OCI-LY7 (cell line): ENCODE measurements at regions not wholly inside any gene's neighbourhood (a gene's known extent, or its start where the extent isn't known, plus 50 kb on each side); places are given as distances from the start of the nearest gene placed in this dataset.

Source experiments
- BruUV-seq: library from RNA; stranded (reverse); fragments of 400-500 nt; replicated peaks from 2 replicates; lab custom pipeline; 2021; lab: Mats Ljungman, UMichigan
- CTCF ChIA-PET: fragments of 300-600 bp; sonication (Branson Sonifier 250); formaldehyde crosslinking; loops from one replicate; lab custom pipeline; 2022; ENCODE audit warnings: antibody characterized with exemption; ENCODE audit not compliant: unreplicated experiment; lab: Charles Lee
- POLR2A ChIA-PET: fragments of 300-600 bp; sonication (Branson Sonifier 250); formaldehyde crosslinking; loops from one replicate; lab custom pipeline; 2022; ENCODE audit warnings: antibody characterized with exemption; lab: Charles Lee
- DNase-seq: peaks from one replicate; pipeline ENCODE4 v3.0.0-alpha.2; 2015; ENCODE audit warnings: low spot score
- H2AFZ ChIP-seq: fragments of 200-600 bp; sonication (generic), shearing (Covaris generic); 2 replicates; pipeline ENCODE4 v1.6.1; 2014; ENCODE audit warnings: mild to moderate bottlenecking, antibody characterized with exemption, low read length, moderate library complexity
- H3K27ac ChIP-seq: fragments of 200-600 bp; sonication (generic); 2 replicates; pipeline ENCODE4 v1.5.1; 2014; ENCODE audit warnings: mixed run types, low read depth, mild to moderate bottlenecking, moderate library complexity, low read length, inconsistent platforms; ENCODE audit not compliant: poor library complexity, severe bottlenecking
- H3K36me3 ChIP-seq: fragments of 200-600 bp; sonication (generic); 2 replicates; pipeline ENCODE4 v1.6.1; 2014; ENCODE audit warnings: mild to moderate bottlenecking, antibody characterized with exemption, low read length, moderate library complexity, mixed read lengths; ENCODE audit not compliant: insufficient read depth
- H3K4me1 ChIP-seq: fragments of 200-600 bp; sonication (generic); 2 replicates; pipeline ENCODE4 v1.5.1; 2014; ENCODE audit warnings: mild to moderate bottlenecking, low read length; ENCODE audit not compliant: insufficient read depth, poor library complexity, severe bottlenecking
- H3K4me2 ChIP-seq: fragments of 200-600 bp; sonication (generic); 2 replicates; pipeline ENCODE4 v1.6.1; 2014; ENCODE audit warnings: mild to moderate bottlenecking, low read length
- H3K4me3 ChIP-seq: fragments of 200-600 bp; sonication (generic); 2 replicates; pipeline ENCODE4 v1.5.1; 2014; ENCODE audit warnings: mild to moderate bottlenecking, low read depth, low read length; ENCODE audit not compliant: poor library complexity, severe bottlenecking
- H3K79me2 ChIP-seq: fragments of 200-600 bp; sonication (generic); 2 replicates; pipeline ENCODE4 v1.6.1; 2016; ENCODE audit warnings: low read depth, mild to moderate bottlenecking, low read length, moderate library complexity, mixed read lengths; ENCODE audit not compliant: insufficient read depth
- H3K9me2 ChIP-seq: fragments of 200-600 bp; sonication (generic); 2 replicates; pipeline ENCODE4 v1.6.1; 2016; ENCODE audit warnings: mild to moderate bottlenecking, low read length, mixed read lengths; ENCODE audit not compliant: insufficient read depth
- H3K9me3 ChIP-seq: fragments of 200-600 bp; sonication (generic); 2 replicates; pipeline ENCODE4 v1.6.1; 2014; ENCODE audit warnings: mild to moderate bottlenecking, mixed run types, low read length, mixed read lengths
- H4K20me1 ChIP-seq: fragments of 200-600 bp; sonication (generic); 2 replicates; pipeline ENCODE4 v1.6.1; 2014; ENCODE audit warnings: mild to moderate bottlenecking, antibody characterized with exemption, low read length, moderate library complexity, mixed read lengths; ENCODE audit not compliant: insufficient read depth
- CTCF ChIP-seq: fragments of 200-600 bp; sonication (generic); conservative IDR thresholded peaks from 2 replicates; pipeline ENCODE4 v1.5.1; 2014; ENCODE audit warnings: mild to moderate bottlenecking, antibody characterized with exemption, low read length, moderate library complexity, mixed read lengths
- EZH2phosphoT487 ChIP-seq: fragments of 200-600 bp; sonication (generic); IDR thresholded peaks from 2 replicates; pipeline ENCODE4 v1.6.1; 2018; ENCODE audit warnings: low read depth, borderline replicate concordance, mild to moderate bottlenecking, mixed run types, antibody characterized with exemption, low read length, moderate library complexity, mixed read lengths
- intact Hi-C: fragments of 100-400 bp; cut with micrococcal nuclease; formaldehyde crosslinking; loops from one replicate; pipeline ENCODE4 v1.10.0; 2022; ENCODE audit not compliant: unreplicated experiment

GRCh38 chr12:88416786-88417185 is 163.5 kb downstream of the KITLG start:
- POLR2A ChIA-PET = no interaction called here
- Histone ChIP-seq H3K9me2 (no peaks in the 10 kb centered on the region), H2AFZ (no peak overlapping the region), H3K36me3 (no peaks in the 10 kb centered on the region), H3K9me3 (no peaks in the 10 kb centered on the region), H3K27ac (no peak overlapping the region), H3K4me2 (no peak overlapping the region), H3K4me3 (no peak overlapping the region), H3K4me1 (no peaks in the 10 kb centered on the region), H3K79me2 (no peaks in the 10 kb centered on the region), H4K20me1 (no peaks in the 10 kb centered on the region)
- no TSS peak for BruUV-seq
- no peak for DNase-seq
- CTCF ChIA-PET = no interaction called here
- no peak for TF ChIP-seq CTCF
- TF ChIP-seq EZH2phosphoT487 = no peak
- intact Hi-C loops = no loop called here

- no TSS peak for BruUV-seq
- no peak overlapping the region for H2AFZ ChIP-seq
- no peak for TF ChIP-seq EZH2phosphoT487
- TF ChIP-seq CTCF = no peak
- H3K79me2 ChIP-seq = no peaks in the 10 kb centered on the region
- no peak overlapping the region for H3K4me3 ChIP-seq
- no peaks in the 10 kb centered on the region for H3K36me3 ChIP-seq
- ChIA-PET POLR2A (no interaction called here), CTCF (no interaction called here)
- no peak overlapping the region for H3K27ac ChIP-seq
- H3K4me2 ChIP-seq = no peak overlapping the region
- DNase-seq = no peak
- intact Hi-C loops = no loop called here
- no peaks in the 10 kb centered on the region for H3K9me3 ChIP-seq
- no peaks in the 10 kb centered on the region for H3K4me1 ChIP-seq
- H3K9me2 ChIP-seq = no peaks in the 10 kb centered on the region
- H4K20me1 ChIP-seq = no peaks in the 10 kb centered on the region
Measured at GRCh38 chr12:88417531-88417930, 162.7 kb downstream of the KITLG start.

- Histone ChIP-seq H3K4me2 (no peak overlapping the region), H2AFZ (no peak overlapping the region), H3K79me2 (no peaks in the 10 kb centered on the region), H3K9me3 (no peaks in the 10 kb centered on the region), H3K4me1 (no peaks in the 10 kb centered on the region), H4K20me1 (no peaks in the 10 kb centered on the region), H3K4me3 (no peak overlapping the region), H3K27ac (no peak overlapping the region), H3K9me2 (no peaks in the 10 kb centered on the region), H3K36me3 (no peaks in the 10 kb centered on the region)
- DNase-seq = no peak
- TF ChIP-seq EZH2phosphoT487 (no peak), CTCF (no peak)
- ChIA-PET CTCF (no interaction called here), POLR2A (no interaction called here)
- BruUV-seq = no TSS peak
- intact Hi-C loops = no loop called here
Measured at GRCh38 chr12:88418856-88419497, 161.3 kb downstream of the KITLG start.
